SJCRH30 (cell line): ENCODE measurements at regions not wholly inside any gene's neighbourhood (a gene's known extent, or its start where the extent isn't known, plus 50 kb on each side); places are given as distances from the start of the nearest gene placed in this dataset.
A peak's percentile ranks its signal among the peaks of the same experiment; 100 is the strongest.

Experiments used
- DNase-seq, 2 experiments: peaks; one replicate each; pipeline ENCODE4 v3.0.0-alpha.2; 2015 to 2020
- H3K27ac ChIP-seq: fragments of 250-450 bp; sonication (Bioruptor Pico); 2 replicates; pipeline ENCODE4 v1.5.1; 2020; ENCODE audit warnings: mild to moderate bottlenecking, moderate library complexity
- H3K27me3 ChIP-seq: fragments of 250-450 bp; sonication (Bioruptor Pico); 2 replicates; pipeline ENCODE4 v1.5.1; 2020; ENCODE audit warnings: mild to moderate bottlenecking, moderate library complexity
- H3K36me3 ChIP-seq: fragments of 250-450 bp; sonication (Bioruptor Pico); 2 replicates; pipeline ENCODE4 v1.5.1; 2020; ENCODE audit warnings: mild to moderate bottlenecking, moderate library complexity
- H3K4me1 ChIP-seq: fragments of 250-450 bp; sonication (Bioruptor Pico); 2 replicates; pipeline ENCODE4 v1.5.1; 2020; ENCODE audit warnings: mild to moderate bottlenecking, moderate library complexity
- H3K4me3 ChIP-seq: fragments of 250-450 bp; sonication (Bioruptor Pico); 2 replicates; pipeline ENCODE4 v1.5.1; 2020; ENCODE audit warnings: mild to moderate bottlenecking, moderate library complexity
- H3K9me3 ChIP-seq: fragments of 250-450 bp; sonication (Bioruptor Pico); replicated peaks from 2 replicates; pipeline ENCODE4 v1.5.1; 2020; ENCODE audit warnings: mild to moderate bottlenecking, moderate library complexity

DNA sequence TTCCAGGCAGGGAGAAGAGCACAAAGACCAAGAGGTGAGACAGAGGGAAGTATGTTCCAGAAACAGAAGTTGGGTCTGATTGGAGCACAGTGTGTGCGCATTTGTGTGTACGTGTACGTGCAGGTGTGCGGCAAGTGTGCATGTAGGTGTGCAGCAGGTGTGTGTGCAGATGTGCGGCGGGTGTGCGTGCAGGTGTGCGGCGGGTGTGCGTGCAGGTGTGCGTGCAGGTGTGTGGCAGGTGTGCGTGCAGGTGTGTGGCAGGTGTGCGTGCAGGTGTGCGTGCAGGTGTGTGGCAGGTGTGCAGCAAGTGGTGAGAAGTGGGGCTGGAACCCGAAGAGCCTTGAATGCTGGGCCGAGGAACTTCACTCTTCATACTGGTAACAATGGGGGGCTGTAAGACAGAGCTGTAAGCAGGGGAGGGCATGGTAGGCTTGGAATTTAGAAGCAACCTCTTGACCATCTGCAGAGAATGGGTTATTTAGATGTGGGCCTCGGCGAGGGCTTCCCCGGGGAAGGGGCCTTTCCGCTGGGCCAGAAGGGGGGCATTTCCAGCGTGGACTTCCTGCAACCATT lies 118.0 kb upstream of the WNT4 start:
- Histone ChIP-seq H3K27ac (no peak overlapping the region), H3K9me3 (no peaks in the 10 kb centered on the region), H3K27me3 (peaks cover 7% of the 10 kb centered on the region; the same call in 1 of the 2 replicates), H3K4me3 (no peak overlapping the region), H3K36me3 (no peaks in the 10 kb centered on the region), H3K4me1 (peaks cover 11% of the 10 kb centered on the region)
- no peak for DNase-seq

DNA sequence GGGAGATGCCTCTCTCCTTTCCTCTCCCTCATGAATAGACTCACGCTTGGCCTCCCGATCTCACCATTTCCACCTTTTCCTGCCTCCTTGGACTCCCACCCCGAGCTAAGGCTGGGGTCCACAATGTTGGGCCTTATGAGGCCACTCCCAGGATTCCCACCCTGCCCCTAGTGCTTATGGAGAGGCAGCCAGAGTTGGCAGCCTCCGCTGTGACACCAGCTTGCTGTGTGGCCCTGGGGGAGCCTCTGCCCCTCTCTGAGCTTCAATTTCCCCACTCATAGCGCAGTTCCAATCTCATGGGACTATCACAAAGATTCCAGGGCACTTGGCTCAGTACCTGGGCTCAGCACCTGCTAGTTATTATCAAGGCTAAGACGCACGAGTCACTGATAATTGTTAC lies 118.7 kb upstream of the WNT4 start:
- no peak for DNase-seq
- Histone ChIP-seq H3K27me3 (peaks cover 7% of the 10 kb centered on the region; the same call in 1 of the 2 replicates), H3K9me3 (no peaks in the 10 kb centered on the region), H3K4me3 (no peak overlapping the region), H3K27ac (no peak overlapping the region), H3K36me3 (no peaks in the 10 kb centered on the region), H3K4me1 (peaks cover 11% of the 10 kb centered on the region)

DNA sequence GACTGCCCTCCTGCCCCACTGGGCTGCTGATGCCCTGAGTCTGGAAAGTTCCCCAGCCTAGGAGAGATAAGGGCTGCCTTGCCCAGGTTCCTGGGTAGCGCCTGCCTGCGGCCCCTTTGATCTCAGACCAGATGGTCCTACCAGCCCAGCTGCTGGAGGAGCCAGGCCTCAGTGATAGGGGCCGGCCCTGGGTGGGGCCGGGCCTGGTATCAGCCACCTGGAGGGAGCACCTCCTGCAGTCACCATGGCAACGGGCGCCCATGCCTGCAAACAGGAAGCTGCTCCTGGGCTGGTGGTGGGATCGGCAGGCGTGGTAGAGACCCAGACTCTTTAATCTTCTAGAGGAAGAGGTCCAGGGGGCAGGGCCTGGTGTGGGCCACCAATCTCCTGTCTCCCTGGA lies 119.7 kb upstream of the WNT4 start:
- Histone ChIP-seq H3K4me1 (peaks cover 11% of the 10 kb centered on the region), H3K4me3 (no peak overlapping the region), H3K27ac (no peak overlapping the region), H3K9me3 (no peaks in the 10 kb centered on the region), H3K36me3 (no peaks in the 10 kb centered on the region), H3K27me3 (peaks cover 7% of the 10 kb centered on the region; the same call in 1 of the 2 replicates)
- DNase-seq, result no peak

DNA sequence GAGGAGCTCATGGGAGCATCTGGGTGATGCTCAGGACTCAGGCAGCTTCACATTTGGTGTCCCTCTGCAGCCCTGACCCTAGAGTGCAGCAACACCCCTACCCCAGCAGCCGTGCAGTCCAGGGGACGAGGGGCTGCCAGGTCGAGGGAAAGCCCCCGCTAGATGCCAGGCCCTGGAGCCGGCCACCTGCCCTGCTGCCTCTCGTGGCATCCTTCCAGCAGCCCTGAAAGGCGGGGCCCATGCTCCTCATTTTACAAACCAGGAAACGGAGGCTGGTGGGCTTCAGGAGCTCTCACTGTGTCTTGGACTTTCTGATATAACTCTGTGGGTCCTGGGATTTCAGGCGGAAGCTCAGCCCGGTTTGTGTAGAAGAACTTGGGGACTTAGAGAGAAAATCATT lies 120.5 kb upstream of the WNT4 start:
- no peaks in the 10 kb centered on the region for H3K36me3 ChIP-seq
- H3K27ac ChIP-seq, result no peak overlapping the region

DNA sequence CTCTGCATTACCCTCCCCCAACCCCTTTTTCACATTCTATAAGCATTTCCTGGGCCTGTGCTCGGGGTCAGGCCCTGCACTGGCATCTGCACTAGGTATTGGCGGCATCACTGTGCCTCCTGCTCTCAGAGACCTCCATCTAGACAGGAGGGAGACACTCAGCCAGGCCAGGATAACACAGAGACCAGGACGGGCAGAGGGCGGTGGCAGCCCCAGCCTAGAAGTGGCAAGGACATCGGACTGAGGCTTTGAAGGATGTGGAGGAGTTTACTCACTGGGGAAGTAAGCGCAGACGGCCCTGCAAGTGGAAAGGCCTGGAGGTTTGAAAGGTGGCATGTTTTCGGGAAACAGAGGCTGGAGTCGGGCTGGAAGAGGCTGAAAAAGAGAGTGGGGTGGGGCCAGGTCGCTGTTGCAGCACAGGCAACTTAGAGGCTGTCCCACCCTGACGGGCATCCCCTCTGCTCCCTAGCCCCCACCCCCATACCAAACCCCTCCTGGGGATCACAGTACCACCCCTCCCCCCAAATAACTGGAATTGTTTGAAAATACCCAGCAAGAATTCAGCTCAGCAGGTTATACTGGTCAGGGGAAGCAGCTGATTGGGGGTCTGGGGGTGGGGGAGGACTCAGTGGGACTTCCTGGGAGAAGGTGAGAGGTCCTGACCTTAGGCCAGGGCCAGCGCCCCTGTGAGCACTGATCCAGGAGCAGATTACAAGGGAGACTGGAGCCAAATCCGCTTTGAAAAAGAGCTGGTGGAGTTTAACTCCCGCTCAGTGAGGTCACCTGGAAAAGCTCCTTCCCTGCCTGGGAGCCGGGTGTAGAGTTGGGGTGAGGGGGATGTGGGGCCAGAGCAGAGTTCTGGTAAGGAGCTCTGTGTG lies 121.8 kb upstream of the WNT4 start:
- no peaks in the 10 kb centered on the region for H3K36me3 ChIP-seq
- no peak for DNase-seq
- H3K4me1 ChIP-seq, result peaks cover 1% of the 10 kb centered on the region; the same call in 1 of the 2 replicates
- no peak overlapping the region for H3K27ac ChIP-seq
- H3K27me3 ChIP-seq, result peaks cover 7% of the 10 kb centered on the region; the same call in 1 of the 2 replicates
- H3K9me3 ChIP-seq, result no peaks in the 10 kb centered on the region
- H3K4me3 ChIP-seq, result no peak overlapping the region

More for the DNA sequence above, 120.5 kb upstream of the WNT4 start:
- Histone ChIP-seq H3K9me3 (no peaks in the 10 kb centered on the region), H3K4me3 (no peak overlapping the region), H3K27me3 (peaks cover 7% of the 10 kb centered on the region; the same call in 1 of the 2 replicates), H3K4me1 (peaks cover 11% of the 10 kb centered on the region)
- DNase-seq, result no peak

DNA sequence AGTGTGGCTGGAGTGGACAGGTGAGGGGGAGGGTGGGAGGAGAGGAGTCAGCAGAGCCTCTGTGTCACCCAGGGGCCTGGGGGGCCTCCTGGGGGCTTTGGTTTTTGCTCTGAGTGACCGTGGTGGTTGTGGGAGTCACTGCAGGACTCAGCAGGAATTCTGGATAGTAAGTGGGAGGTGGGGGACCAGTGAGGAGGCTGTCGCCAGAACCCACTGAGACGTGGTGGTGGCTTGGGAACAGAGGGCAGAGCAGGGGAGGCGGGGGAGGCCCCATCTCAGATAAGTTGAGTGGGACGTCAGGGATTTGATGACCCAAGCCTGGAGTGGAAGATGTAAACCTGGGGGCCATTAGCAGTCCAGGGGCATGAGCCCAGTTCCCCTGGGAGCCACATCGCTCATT lies 123.2 kb upstream of the WNT4 start:
- Histone ChIP-seq H3K27ac (no peak overlapping the region), H3K4me3 (no peak overlapping the region), H3K9me3 (no peaks in the 10 kb centered on the region), H3K27me3 (peaks cover 7% of the 10 kb centered on the region; the same call in 1 of the 2 replicates), H3K36me3 (no peaks in the 10 kb centered on the region), H3K4me1 (no peaks in the 10 kb centered on the region; the same call in 1 of the 2 replicates)
- no peak for DNase-seq

DNA sequence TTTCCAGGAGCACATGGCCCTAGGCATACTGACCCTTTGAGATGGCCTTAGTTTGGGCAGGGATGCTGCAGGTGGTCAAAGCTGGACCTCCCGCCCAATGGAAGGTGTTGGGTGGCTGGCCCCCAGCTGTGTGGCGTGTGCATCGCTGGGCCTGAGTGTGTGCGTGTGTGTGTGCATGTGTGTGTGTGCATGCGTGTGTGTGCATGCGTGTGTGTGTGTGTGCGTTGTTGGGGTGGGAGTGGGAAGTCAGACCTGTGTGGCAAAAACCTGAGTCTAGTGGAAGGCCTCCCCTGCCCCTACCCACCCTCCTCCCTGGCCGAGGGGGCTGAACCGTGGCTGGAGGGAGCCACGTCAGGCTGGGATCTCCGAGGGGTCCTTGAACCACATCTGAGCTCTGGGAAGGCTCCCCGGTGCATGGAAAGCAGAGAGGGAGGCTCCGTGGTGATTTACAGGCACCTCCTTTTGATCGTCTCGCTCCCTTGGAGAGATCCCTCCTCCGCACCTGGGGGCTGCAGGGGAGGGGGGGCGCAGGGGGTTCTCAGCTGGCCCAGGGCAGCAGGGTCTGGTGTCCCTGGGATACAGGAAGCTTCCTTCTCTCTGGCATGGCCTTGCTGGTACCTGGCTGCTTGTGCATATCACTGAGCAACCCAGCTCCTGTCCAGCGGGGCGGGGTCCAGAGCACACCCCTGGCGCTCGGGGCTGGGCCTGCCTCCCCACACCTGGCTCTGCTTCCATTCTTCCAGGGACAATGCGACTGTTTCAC lies 124.7 kb upstream of the WNT4 start:
- no peaks in the 10 kb centered on the region; the same call in 1 of the 2 replicates for H3K4me1 ChIP-seq
- no peaks in the 10 kb centered on the region for H3K9me3 ChIP-seq
- peaks cover 7% of the 10 kb centered on the region; the same call in 1 of the 2 replicates for H3K27me3 ChIP-seq
- H3K36me3 ChIP-seq, result no peaks in the 10 kb centered on the region
- DNase-seq, result no peak
- no peak overlapping the region for H3K4me3 ChIP-seq
- H3K27ac ChIP-seq, result no peak overlapping the region

DNA sequence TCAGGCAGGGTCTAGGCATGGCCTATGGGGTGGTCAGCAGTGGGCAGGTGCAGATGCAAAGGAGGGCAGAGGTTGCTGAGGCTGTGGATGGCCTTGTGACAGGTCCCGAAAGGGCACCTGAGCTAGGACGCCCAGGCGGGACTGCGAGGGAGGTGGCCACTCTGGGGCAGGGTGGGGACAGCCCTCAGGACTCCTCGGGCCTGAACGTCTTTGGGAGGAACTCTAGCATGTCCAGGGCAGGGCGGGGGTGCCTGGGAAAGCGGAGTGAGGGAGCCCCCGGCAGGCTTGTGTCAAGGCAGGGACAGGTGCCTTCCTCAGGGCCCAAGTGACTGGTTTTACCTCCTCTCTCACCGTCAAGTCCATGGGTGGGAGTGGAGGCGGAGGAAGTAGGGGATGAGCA lies 125.4 kb upstream of the WNT4 start:
- Histone ChIP-seq H3K36me3 (no peaks in the 10 kb centered on the region), H3K9me3 (no peaks in the 10 kb centered on the region), H3K4me3 (no peak overlapping the region), H3K27ac (no peak overlapping the region), H3K4me1 (peaks cover under 1% of the 10 kb centered on the region; the same call in 1 of the 2 replicates), H3K27me3 (peaks cover 7% of the 10 kb centered on the region; the same call in 1 of the 2 replicates)
- no peak for DNase-seq

DNA sequence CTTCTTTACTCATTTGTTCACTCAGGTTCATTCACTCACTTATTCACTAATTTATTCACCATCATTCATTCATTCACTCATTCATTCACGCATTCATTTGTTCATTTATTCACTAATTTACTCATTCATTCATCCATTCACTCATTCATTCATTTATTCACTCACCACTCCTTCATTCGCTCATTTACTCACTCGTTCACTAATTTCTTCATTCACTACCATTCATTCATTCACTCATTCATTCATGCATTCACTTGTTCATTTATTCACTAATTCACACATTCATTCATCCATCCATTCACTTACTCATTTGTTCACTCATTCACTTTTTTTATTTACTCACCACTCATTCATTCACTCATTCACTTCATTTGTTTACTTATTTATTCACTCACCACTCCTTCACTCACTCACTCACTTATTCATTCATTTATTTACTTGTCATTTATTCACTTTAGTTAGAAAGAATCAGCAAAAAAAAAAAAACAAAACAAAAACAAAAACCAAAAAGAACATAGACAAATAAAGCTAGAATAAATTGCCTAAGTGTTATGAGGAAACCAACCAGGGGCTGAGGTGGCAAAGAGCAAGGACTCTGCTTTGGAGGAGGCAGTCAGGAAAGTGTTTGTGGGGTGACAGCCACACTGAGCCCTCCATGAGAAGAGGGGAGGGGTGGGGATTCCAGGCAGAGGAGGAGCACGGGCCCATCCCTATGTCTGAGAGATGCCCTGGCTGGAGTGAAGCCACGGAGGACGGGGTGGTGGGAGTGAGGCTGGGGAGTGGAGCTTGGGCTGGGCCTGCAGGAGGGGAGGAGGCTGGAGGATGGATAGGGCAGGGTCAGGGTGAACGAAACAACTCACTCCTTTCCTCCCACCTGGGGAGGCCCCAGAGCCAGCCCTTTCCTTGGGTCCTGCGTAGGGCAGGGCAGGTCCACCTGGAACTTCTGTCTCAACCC lies 129.2 kb upstream of the WNT4 start:
- H3K4me3 ChIP-seq, result no peak overlapping the region
- no peaks in the 10 kb centered on the region for H3K9me3 ChIP-seq
- peaks cover 4% of the 10 kb centered on the region; the same call in 1 of the 2 replicates for H3K4me1 ChIP-seq
- H3K27ac ChIP-seq, result no peak overlapping the region
- no peak for DNase-seq
- H3K27me3 ChIP-seq, result no peaks in the 10 kb centered on the region
- no peaks in the 10 kb centered on the region for H3K36me3 ChIP-seq

DNA sequence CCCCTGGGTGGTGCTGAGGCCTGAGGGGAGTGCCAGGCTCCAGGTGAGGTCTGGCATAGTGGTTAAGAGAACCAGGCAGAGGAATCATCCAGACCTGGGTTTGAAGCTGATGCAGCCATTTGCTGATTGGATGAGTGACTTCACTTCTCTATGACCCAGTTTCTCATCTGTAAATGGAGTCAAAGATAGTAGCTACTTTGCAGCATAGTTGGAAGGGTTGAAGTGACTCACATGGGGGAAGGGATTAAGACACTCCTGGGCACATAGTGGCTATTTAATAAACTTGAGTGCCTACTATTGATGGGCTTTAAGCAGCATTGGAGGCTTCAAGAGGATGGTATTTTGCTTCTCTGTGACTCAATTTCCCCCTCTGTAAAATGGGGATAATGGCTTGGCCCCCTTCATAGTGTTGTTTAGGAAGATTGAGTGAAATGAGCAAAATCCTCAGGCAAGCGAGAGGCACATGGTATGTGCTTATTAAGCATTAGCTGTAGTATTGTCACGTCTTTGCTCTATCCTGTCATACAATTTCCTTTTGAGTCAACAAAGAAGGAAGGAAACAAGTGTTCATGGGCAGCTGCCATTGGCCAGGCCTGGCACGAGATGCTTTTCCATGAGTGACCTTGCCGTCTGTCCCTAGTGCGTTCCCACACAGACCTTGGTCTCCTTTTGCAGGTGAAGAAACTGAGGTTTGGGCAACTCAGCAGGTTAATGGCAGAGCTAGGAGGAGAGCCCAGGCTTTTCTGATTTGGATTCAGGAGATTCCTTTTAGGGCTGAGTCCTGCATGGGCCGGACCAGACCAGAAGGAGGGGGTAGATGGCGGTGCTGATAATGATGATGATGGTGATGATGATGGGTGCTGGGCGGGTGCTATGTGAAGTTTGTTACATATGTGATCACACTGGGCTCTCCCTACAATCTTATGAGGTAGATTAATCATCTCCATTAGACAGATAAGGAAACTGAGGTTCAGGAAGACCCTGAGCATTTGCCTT lies 131.1 kb upstream of the WNT4 start:
- H3K4me3 ChIP-seq, result no peak overlapping the region
- no peak for DNase-seq
- no peaks in the 10 kb centered on the region for H3K9me3 ChIP-seq
- H3K4me1 ChIP-seq, result peaks cover 4% of the 10 kb centered on the region; the same call in 1 of the 2 replicates
- H3K27ac ChIP-seq, result no peak overlapping the region
- H3K36me3 ChIP-seq, result no peaks in the 10 kb centered on the region
- H3K27me3 ChIP-seq, result peaks cover 7% of the 10 kb centered on the region; the same call in 1 of the 2 replicates

DNA sequence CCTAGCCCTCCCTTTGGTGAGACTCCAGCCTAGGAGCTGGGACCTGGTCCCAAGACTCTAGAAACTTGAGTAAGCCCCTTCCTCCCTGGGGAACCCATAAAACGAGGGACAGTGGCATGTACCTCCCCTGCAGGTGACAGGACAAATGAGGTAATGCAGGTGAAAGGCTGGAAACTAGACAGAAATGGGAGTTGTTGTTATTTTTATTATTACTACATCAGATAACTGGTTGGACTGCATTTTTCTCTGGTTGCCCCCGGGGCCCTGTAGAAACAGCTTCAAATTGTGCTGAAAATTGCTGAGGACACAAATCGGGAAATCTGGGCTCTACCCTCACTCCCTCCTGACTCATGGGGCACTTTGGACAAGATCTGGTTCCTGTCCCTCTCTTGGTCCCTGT lies 132.3 kb upstream of the WNT4 start:
- H3K27ac ChIP-seq, result no peak overlapping the region
- H3K36me3 ChIP-seq, result no peaks in the 10 kb centered on the region
- H3K9me3 ChIP-seq, result no peaks in the 10 kb centered on the region
- peaks cover 7% of the 10 kb centered on the region; the same call in 1 of the 2 replicates for H3K27me3 ChIP-seq
- H3K4me1 ChIP-seq, result peaks cover 4% of the 10 kb centered on the region; the same call in 1 of the 2 replicates
- DNase-seq, result no peak
- no peak overlapping the region for H3K4me3 ChIP-seq

DNA sequence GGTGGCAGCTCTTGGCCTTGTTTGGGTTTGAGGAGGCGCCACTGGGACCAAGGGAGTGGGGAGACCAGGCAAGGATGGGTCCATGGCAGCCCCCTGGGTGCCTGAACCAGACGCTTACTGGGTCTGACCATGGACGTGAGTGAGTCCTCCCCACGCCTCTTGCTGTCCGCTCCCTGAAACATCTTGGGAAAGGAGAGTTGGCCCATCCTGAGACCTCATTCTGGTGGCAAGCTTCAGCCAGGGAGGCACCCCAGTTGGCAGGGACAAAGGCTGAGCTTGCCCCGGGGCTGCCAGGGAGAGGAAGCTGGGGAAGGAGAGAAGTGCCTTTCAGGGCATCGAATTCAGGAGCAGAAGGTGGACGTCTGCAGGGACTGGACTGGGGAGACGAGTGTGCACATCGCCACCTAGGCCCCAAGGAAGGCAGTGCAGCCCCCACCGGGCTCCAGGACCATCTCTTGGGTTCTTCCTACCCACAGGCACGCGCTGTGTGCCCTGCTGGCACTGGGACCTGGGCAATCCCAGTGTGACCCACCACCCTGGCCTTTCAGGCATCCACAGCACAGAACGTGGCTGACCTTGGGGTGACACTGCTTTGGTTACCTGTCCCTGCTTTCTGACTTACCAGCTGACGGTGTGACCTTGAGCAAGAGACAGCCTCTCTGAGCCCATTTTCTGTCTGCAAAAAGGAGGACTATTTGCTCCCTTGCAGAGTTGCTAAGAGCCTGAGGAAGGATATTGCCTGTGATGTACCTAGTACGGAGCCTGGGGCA lies 132.9 kb upstream of the WNT4 start:
- Histone ChIP-seq H3K4me1 (peaks cover 4% of the 10 kb centered on the region; the same call in 1 of the 2 replicates), H3K27ac (no peak overlapping the region), H3K9me3 (no peaks in the 10 kb centered on the region), H3K4me3 (no peak overlapping the region), H3K27me3 (peaks cover 7% of the 10 kb centered on the region; the same call in 1 of the 2 replicates), H3K36me3 (no peaks in the 10 kb centered on the region)
- DNase-seq, result peak; percentile 63 to 82
